IPS-15b (cell line): ENCODE measurements at regions not wholly inside any gene's neighbourhood (a gene's known extent, or its start where the extent isn't known, plus 50 kb on each side); places are given as distances from the start of the nearest gene placed in this dataset.

Source experiments
- H3K27me3 ChIP-seq: one replicate; pipeline ENCODE4 v1.6.1; 2013; ENCODE audit warnings: low read length; ENCODE audit not compliant: control insufficient read depth, insufficient read depth
- H3K36me3 ChIP-seq: one replicate; pipeline ENCODE4 v1.6.1; 2013; ENCODE audit warnings: low read length; ENCODE audit not compliant: control insufficient read depth, insufficient read depth
- H3K4me1 ChIP-seq: one replicate; pipeline ENCODE4 v1.6.1; 2013; ENCODE audit warnings: mild to moderate bottlenecking, low read length; ENCODE audit not compliant: control insufficient read depth, insufficient read depth
- H3K4me3 ChIP-seq: one replicate; pipeline ENCODE4 v1.5.1; 2013; ENCODE audit warnings: low read depth, low read length
- H3K9ac ChIP-seq: one replicate; pipeline ENCODE4 v1.6.1; 2013; ENCODE audit warnings: low read depth, mild to moderate bottlenecking, low read length
- H3K9me3 ChIP-seq: one replicate; pipeline ENCODE4 v1.6.1; 2013; ENCODE audit warnings: mild to moderate bottlenecking, low read length; ENCODE audit not compliant: control insufficient read depth, insufficient read depth

GRCh38 chr10:131517781-131518180 lies 206.3 kb upstream of the TCERG1L start:
- Histone ChIP-seq H3K9ac (no peak overlapping the region), H3K9me3 (no peaks in the 10 kb centered on the region), H3K36me3 (no peaks in the 10 kb centered on the region), H3K27me3 (no peaks in the 10 kb centered on the region), H3K4me3 (no peak overlapping the region), H3K4me1 (no peaks in the 10 kb centered on the region)

- Histone ChIP-seq H3K36me3 (no peaks in the 10 kb centered on the region), H3K4me1 (no peaks in the 10 kb centered on the region), H3K9me3 (no peaks in the 10 kb centered on the region), H3K27me3 (no peaks in the 10 kb centered on the region), H3K4me3 (no peak overlapping the region), H3K9ac (no peak overlapping the region)
Measured at GRCh38 chr10:131519723-131520605, 208.4 kb upstream of the TCERG1L start.

DNA sequence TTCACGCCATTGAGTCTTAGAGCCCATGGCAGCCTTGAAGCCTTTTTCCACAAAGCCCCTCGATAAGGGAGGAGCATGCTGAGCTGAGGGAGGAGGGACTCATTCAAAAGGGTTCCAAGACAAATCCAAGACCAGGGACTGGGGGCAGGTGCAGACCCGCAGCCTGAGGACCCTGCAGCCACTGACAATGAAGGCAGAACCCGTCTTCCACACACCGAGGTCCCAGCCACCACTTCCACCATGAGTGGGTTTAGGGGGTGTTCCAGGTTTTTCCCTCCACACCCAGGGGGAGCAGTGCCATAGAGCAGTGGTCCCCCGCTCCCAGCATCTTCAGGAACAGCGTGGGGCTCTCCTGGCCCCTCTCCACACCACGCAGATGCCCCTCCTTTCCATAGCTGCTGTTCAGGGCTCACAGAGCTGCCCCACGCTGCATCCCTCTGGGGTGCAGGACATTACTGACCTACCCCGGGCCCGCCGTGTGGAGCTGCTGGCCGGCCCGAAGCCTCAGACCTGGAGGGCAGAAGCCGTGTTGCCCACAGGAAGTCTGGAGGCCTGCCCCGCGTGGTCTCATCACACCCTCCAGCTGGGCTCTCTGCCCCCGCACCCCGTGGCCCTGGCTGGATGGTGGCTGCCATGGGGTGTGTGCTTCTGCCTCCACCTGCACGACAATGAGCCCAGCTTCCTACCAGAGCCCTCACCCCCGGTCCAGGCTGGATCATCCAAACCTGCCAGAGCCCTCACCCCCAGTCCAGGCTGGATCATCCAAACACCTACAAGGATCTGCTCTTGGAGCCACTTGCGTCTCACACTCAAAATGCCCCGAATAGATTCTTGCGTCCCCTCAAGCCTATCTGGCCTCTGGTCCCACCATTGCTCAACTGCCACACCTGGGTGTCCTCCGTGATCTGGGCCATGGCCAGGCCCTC lies 220.0 kb upstream of the TCERG1L start:
- no peak overlapping the region for H3K9ac ChIP-seq
- no peaks in the 10 kb centered on the region for H3K9me3 ChIP-seq
- H3K27me3 ChIP-seq = no peaks in the 10 kb centered on the region
- no peaks in the 10 kb centered on the region for H3K36me3 ChIP-seq
- H3K4me3 ChIP-seq = no peak overlapping the region
- no peaks in the 10 kb centered on the region for H3K4me1 ChIP-seq

- Histone ChIP-seq H3K36me3 (no peaks in the 10 kb centered on the region), H3K9ac (no peak overlapping the region), H3K9me3 (no peaks in the 10 kb centered on the region), H3K4me1 (no peaks in the 10 kb centered on the region), H3K27me3 (no peaks in the 10 kb centered on the region), H3K4me3 (no peak overlapping the region)
Measured at GRCh38 chr10:131532291-131532690, 220.8 kb upstream of the TCERG1L start.

- Histone ChIP-seq H3K36me3 (no peaks in the 10 kb centered on the region), H3K4me3 (no peak overlapping the region), H3K9ac (no peak overlapping the region), H3K27me3 (no peaks in the 10 kb centered on the region), H3K9me3 (no peaks in the 10 kb centered on the region), H3K4me1 (no peaks in the 10 kb centered on the region)
Measured at GRCh38 chr10:131532745-131533341, 221.3 kb upstream of the TCERG1L start.

DNA sequence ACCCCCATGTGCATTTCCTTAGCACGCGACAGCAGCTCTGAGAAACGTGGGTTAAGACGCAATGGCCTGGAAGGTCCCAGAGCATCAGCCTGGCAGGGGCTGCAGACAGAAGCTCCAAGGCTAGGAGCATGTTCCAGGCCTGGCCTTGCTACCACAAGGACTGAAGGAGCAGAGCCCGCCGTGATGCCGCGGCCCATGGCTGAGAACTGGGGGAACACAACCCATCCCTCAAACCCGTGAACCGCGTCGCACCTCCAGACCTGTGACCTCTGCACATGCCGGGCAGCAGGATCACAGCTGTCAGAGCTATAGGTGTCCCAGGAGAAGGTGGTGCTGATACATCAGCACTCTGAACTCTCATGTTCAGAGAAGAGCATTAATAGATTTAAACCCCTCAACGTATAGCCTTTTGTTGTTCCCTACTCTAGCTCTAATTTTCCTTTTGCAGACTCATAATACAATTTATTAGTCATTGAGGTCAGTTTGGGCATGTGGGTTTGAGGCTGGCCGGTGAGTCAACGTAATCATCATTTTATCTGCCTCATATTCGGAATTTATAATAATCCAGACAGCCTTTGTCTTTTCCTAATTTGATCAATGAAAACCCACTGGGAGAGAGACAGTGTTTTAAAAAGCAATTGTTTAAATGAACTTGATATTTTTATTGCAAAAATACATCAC lies 222.5 kb upstream of the TCERG1L start:
- H3K4me3 ChIP-seq = no peak overlapping the region
- no peaks in the 10 kb centered on the region for H3K9me3 ChIP-seq
- no peaks in the 10 kb centered on the region for H3K4me1 ChIP-seq
- H3K27me3 ChIP-seq = no peaks in the 10 kb centered on the region
- H3K36me3 ChIP-seq = no peaks in the 10 kb centered on the region
- no peak overlapping the region for H3K9ac ChIP-seq

- H3K4me1 ChIP-seq = no peaks in the 10 kb centered on the region
- H3K9me3 ChIP-seq = no peaks in the 10 kb centered on the region
- no peaks in the 10 kb centered on the region for H3K27me3 ChIP-seq
- no peaks in the 10 kb centered on the region for H3K36me3 ChIP-seq
- H3K9ac ChIP-seq = no peak overlapping the region
- H3K4me3 ChIP-seq = no peak overlapping the region
Measured at GRCh38 chr10:131534836-131535235, 223.3 kb upstream of the TCERG1L start.

DNA sequence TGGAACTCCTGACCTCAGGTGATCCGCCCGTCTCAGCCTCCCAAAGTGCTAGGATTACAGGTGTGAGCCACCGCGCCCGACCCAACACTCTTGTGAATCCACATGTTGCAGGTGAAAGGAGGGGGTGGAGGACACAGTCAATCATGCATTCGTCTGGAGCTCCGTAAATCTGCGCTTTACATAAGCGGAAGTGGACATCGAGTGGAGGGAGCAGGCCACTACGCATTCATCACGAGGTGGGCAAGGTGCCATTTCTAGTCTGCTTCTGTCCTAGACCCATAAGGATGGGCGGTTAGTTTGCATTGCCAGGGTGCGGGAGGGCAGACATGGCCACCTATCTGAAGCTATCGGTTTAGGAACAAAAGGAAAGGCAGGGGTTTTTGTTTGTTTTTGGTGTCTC lies 225.2 kb upstream of the TCERG1L start:
- H3K4me1 ChIP-seq = no peaks in the 10 kb centered on the region
- H3K9me3 ChIP-seq = no peaks in the 10 kb centered on the region
- no peaks in the 10 kb centered on the region for H3K27me3 ChIP-seq
- no peak overlapping the region for H3K9ac ChIP-seq
- H3K36me3 ChIP-seq = no peaks in the 10 kb centered on the region
- no peak overlapping the region for H3K4me3 ChIP-seq

DNA sequence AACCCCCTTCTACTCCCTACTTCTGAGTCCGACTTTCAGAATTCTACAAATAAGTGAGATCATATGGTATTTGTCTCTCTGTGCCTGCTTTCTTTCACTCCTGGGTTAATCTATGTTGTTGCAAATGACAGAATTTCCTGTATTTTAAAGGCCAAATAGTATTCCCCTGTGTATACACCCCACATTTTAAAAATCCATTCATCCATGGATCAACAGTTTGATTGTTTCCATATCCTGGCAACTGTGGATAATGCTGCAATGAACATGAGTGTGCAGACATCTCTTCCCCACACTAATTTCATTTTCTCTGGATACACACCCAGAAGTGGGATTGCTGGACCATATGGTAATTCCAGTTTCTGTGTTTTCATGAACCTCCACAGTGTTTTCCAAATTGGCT lies 225.8 kb upstream of the TCERG1L start:
- Histone ChIP-seq H3K9me3 (no peaks in the 10 kb centered on the region), H3K9ac (no peak overlapping the region), H3K27me3 (no peaks in the 10 kb centered on the region), H3K4me3 (no peak overlapping the region), H3K4me1 (no peaks in the 10 kb centered on the region), H3K36me3 (no peaks in the 10 kb centered on the region)

DNA sequence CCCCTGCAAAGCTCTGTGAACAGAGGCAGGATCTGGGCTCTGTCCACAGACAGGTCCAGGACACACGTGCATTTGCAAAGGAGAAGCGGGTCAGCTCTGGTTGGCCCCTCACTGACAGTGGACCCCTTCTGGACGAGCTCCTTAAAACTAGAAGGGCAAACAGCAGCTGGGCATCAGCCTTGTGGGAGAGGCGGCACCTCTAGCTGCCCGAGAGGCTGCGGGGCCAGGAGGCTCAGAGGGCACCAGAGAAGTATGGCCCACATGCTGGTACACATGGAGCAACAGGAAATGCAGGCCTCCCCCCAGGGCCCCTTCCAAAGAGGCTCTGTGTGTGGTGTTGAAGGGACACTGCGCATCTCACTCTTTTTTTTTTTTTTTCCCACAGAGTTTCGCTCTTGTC lies 233.0 kb upstream of the TCERG1L start:
- no peaks in the 10 kb centered on the region for H3K4me1 ChIP-seq
- no peak overlapping the region for H3K4me3 ChIP-seq
- no peaks in the 10 kb centered on the region for H3K36me3 ChIP-seq
- H3K9me3 ChIP-seq = no peaks in the 10 kb centered on the region
- H3K9ac ChIP-seq = no peak overlapping the region
- H3K27me3 ChIP-seq = no peaks in the 10 kb centered on the region

DNA sequence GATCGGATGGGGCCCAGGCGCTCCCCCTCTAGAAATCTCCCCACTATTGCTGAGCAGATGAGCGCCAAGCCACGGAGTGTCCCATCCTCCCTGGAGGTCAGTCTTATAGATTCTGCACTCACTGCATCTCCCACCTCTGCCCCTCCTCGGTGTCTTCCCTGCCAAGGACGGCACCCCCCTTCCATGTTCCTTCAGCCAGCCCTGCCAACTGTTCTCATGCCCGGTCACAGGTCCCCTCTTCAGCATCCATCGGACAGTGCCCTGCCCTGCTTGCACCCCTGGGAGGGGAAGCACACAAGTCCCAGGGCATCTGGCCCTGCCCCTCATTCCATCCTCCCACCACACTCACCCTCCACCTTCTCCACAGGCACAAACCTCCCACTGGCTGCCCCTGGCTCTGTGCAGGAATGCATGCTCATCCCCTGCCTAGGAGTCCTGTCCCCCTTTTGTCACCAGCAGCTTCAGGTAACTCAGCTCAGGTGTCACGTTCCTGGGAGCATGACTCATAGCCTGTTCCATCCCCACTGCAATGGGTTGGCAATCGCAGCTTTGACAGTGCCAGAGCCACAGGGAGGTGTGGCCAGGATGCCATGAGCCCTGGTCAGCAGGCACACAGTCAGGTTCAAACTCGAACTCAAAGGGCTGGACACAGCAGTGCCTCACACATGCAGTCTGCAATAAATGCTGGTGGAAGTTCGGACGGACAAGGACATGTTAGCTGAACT lies 234.7 kb upstream of the TCERG1L start:
- H3K36me3 ChIP-seq = no peaks in the 10 kb centered on the region
- no peaks in the 10 kb centered on the region for H3K9me3 ChIP-seq
- H3K4me3 ChIP-seq = no peak overlapping the region
- H3K27me3 ChIP-seq = no peaks in the 10 kb centered on the region
- no peak overlapping the region for H3K9ac ChIP-seq
- no peaks in the 10 kb centered on the region for H3K4me1 ChIP-seq
